ENCODE measurements at regions not wholly inside any gene's neighbourhood (a gene's known extent, or its start where the extent isn't known, plus 50 kb on each side); places are given as distances from the start of the nearest gene placed in this dataset.

- Histone ChIP-seq H3K27me3 (no peaks in the 10 kb centered on the region), H3K36me3 (no peaks in the 10 kb centered on the region), H3K4me3 (no peak overlapping the region), H3K9me3 (no peaks in the 10 kb centered on the region), H3K4me1 (no peaks in the 10 kb centered on the region), H3K27ac (no peak overlapping the region)
- TF ChIP-seq POLR2AphosphoS5 (IDR thresholded peaks at IDR 0.05; ENCODE audit: insufficient read depth in 1 of 2, low read depth in 1 of 2) (no peak), POLR2A (IDR thresholded peaks at IDR 0.05) (no peak), CTCF (IDR thresholded peaks at IDR 0.05) (no peak)
- intact Hi-C loops (cut with DNase I), result no loop called here
- no peak for DNase-seq (ENCODE audit: extremely low spot score in 2 of 2)
These were observed 469.8 kb downstream of the FOXG1 start for GRCh38 chr14:29236401-29236800.

- no peak for DNase-seq (ENCODE audit: extremely low spot score in 2 of 2)
- Histone ChIP-seq H3K4me1 (no peaks in the 10 kb centered on the region), H3K9me3 (no peaks in the 10 kb centered on the region), H3K27me3 (no peaks in the 10 kb centered on the region), H3K36me3 (no peaks in the 10 kb centered on the region), H3K4me3 (no peak overlapping the region), H3K27ac (no peak overlapping the region)
- intact Hi-C loops (cut with DNase I), result no loop called here
- TF ChIP-seq POLR2AphosphoS5 (IDR thresholded peaks at IDR 0.05; ENCODE audit: insufficient read depth in 1 of 2, low read depth in 1 of 2), result no peak
- TF ChIP-seq POLR2A (IDR thresholded peaks at IDR 0.05), result no peak
- TF ChIP-seq CTCF (IDR thresholded peaks at IDR 0.05), result no peak
These were observed 470.3 kb downstream of the FOXG1 start for GRCh38 chr14:29236848-29237247.

GRCh38 chr14:29240066-29240465, 473.5 kb downstream of the FOXG1 start:
- Histone ChIP-seq H3K27me3 (no peaks in the 10 kb centered on the region), H3K4me3 (no peak overlapping the region), H3K4me1 (no peaks in the 10 kb centered on the region), H3K36me3 (no peaks in the 10 kb centered on the region), H3K9me3 (no peaks in the 10 kb centered on the region), H3K27ac (no peak overlapping the region)
- intact Hi-C loops (cut with DNase I), result no loop called here
- no peak for TF ChIP-seq POLR2A (IDR thresholded peaks at IDR 0.05)
- TF ChIP-seq POLR2AphosphoS5 (IDR thresholded peaks at IDR 0.05; ENCODE audit: insufficient read depth in 1 of 2, low read depth in 1 of 2), result no peak
- TF ChIP-seq CTCF (IDR thresholded peaks at IDR 0.05), result no peak
- DNase-seq (ENCODE audit: extremely low spot score in 2 of 2), result no peak

GRCh38 chr14:29242755-29243754, 476.5 kb downstream of the FOXG1 start:
- Histone ChIP-seq H3K27me3 (no peaks in the 10 kb centered on the region), H3K4me1 (no peaks in the 10 kb centered on the region), H3K36me3 (no peaks in the 10 kb centered on the region), H3K27ac (no peak overlapping the region), H3K9me3 (no peaks in the 10 kb centered on the region), H3K4me3 (no peak overlapping the region)
- no peak for TF ChIP-seq POLR2AphosphoS5 (IDR thresholded peaks at IDR 0.05; ENCODE audit: insufficient read depth in 1 of 2, low read depth in 1 of 2)
- no peak for TF ChIP-seq CTCF (IDR thresholded peaks at IDR 0.05)
- TF ChIP-seq POLR2A (IDR thresholded peaks at IDR 0.05), result no peak
- DNase-seq (ENCODE audit: extremely low spot score in 2 of 2), result no peak
- intact Hi-C loops (cut with DNase I), result no loop called here

GRCh38 chr14:29255692-29256091, 489.1 kb downstream of the FOXG1 start:
- Histone ChIP-seq H3K4me3 (no peak overlapping the region), H3K4me1 (no peaks in the 10 kb centered on the region), H3K27ac (no peak overlapping the region), H3K9me3 (no peaks in the 10 kb centered on the region), H3K27me3 (no peaks in the 10 kb centered on the region), H3K36me3 (no peaks in the 10 kb centered on the region)
- DNase-seq (ENCODE audit: extremely low spot score in 2 of 2), result no peak
- intact Hi-C loops (cut with DNase I), result no loop called here
- no peak for TF ChIP-seq CTCF (IDR thresholded peaks at IDR 0.05)
- TF ChIP-seq POLR2AphosphoS5 (IDR thresholded peaks at IDR 0.05; ENCODE audit: insufficient read depth in 1 of 2, low read depth in 1 of 2), result no peak
- no peak for TF ChIP-seq POLR2A (IDR thresholded peaks at IDR 0.05)
